HCT116 (cell line): ENCODE measurements at regions not wholly inside any gene's neighbourhood (a gene's known extent, or its start where the extent isn't known, plus 50 kb on each side); places are given as distances from the start of the nearest gene placed in this dataset.

Source experiments
- ATAC-seq: fragments of 200-7000 bp; cut with Tn5 transposase; 2 replicates; pipeline ENCODE4 v1.9.1; 2020; ENCODE audit warnings: mild to moderate bottlenecking, moderate library complexity
- BruUV-seq: library from RNA; stranded (reverse); fragments of 400-500 nt; replicated peaks from 2 replicates; lab custom pipeline; 2021; lab: Mats Ljungman, UMichigan
- CTCF ChIA-PET: fragments of 300-600 bp; sonication (Branson Sonifier 250); formaldehyde crosslinking; loops from one replicate; lab custom pipeline; 2021; ENCODE audit warnings: antibody characterized with exemption; lab: Charles Lee
- POLR2A ChIA-PET: fragments of 300-600, 350-600 bp; sonication (Branson Sonifier 250); formaldehyde crosslinking; loops from one replicate; lab custom pipeline; 2021; ENCODE audit warnings: antibody characterized with exemption; lab: Charles Lee
- RAD21 ChIA-PET, 2 experiments: fragments of 300-600 bp; sonication (Branson Sonifier 250); formaldehyde crosslinking; loops; one replicate each; lab custom pipeline; 2023; ENCODE audit warnings: low total read pairs in 2 of 2; ENCODE audit not compliant: uncharacterized antibody in 2 of 2, unreplicated experiment in 2 of 2, low non-redundant PET in 1 of 2; lab: Charles Lee
- DNase-seq: peaks from one replicate; pipeline ENCODE4 v3.0.0-alpha.2; 2010; ENCODE audit warnings: low read depth, low spot score
- H2AFZ ChIP-seq: fragments of 200-600 bp; shearing (Covaris generic), sonication (generic); 2 replicates; pipeline ENCODE4 v1.6.1; 2017; ENCODE audit warnings: low read depth, mixed run types, mixed read lengths, antibody characterized with exemption, low read length; ENCODE audit not compliant: poor library complexity, severe bottlenecking
- H3K27ac ChIP-seq: 2 replicates; pipeline ENCODE4 v1.5.1; 2012; ENCODE audit warnings: low read depth, low read length
- H3K27me3 ChIP-seq: fragments of 200-600 bp; sonication (generic); 2 replicates; pipeline ENCODE4 v1.6.1; 2016; ENCODE audit warnings: mixed run types, low read length, mixed read lengths; ENCODE audit not compliant: insufficient read depth
- H3K36me3 ChIP-seq, 2 experiments: fragments of 200-500 bp in 1 of 2; fragments of 200-600 bp in 1 of 2; sonication (Bioruptor generic) in 1 of 2; sonication (generic) in 1 of 2; 2 replicates each; pipeline versions ENCODE4 v1.5.1 to v1.6.1; 2014 to 2016; ENCODE audit warnings: low read length in 2 of 2, inconsistent platforms in 1 of 2, mixed read lengths in 1 of 2, mixed run types in 1 of 2; ENCODE audit not compliant: insufficient read depth in 2 of 2, control insufficient read depth in 1 of 2
- H3K4me1 ChIP-seq, 2 experiments: fragments of 200-600 bp in 1 of 2; sonication (generic) in 1 of 2; 2 replicates each; pipeline versions ENCODE4 v1.5.1 to v1.6.1; 2012 to 2017; ENCODE audit warnings: low read length in 2 of 2, inconsistent platforms in 1 of 2, mild to moderate bottlenecking in 1 of 2, mixed read lengths in 1 of 2, mixed run types in 1 of 2, moderate library complexity in 1 of 2; ENCODE audit not compliant: insufficient read depth in 2 of 2, control insufficient read depth in 1 of 2
- H3K4me2 ChIP-seq: fragments of 200-600 bp; sonication (generic); 2 replicates; pipeline ENCODE4 v1.6.1; 2017; ENCODE audit warnings: mixed run types, low read length, mixed read lengths
- H3K4me3 ChIP-seq, 2 experiments: fragments of 200-600 bp in 1 of 2; sonication (generic) in 1 of 2; replicated peaks in 1 of 2; 2 replicates each; pipeline ENCODE4 v1.5.1; 2011 to 2016; ENCODE audit warnings: low read length in 2 of 2, control low read depth in 1 of 2, low read depth in 1 of 2, mild to moderate bottlenecking in 1 of 2, mixed read lengths in 1 of 2, mixed run types in 1 of 2
- H3K79me2 ChIP-seq: fragments of 200-600 bp; sonication (generic); 2 replicates; pipeline ENCODE4 v1.6.1; 2017; ENCODE audit warnings: mild to moderate bottlenecking, mixed run types, low read length, moderate library complexity, mixed read lengths; ENCODE audit not compliant: insufficient read depth
- H3K9ac ChIP-seq: fragments of 200-600 bp; sonication (generic); 2 replicates; pipeline ENCODE4 v1.6.1; 2016; ENCODE audit warnings: low read length, mixed read lengths
- H3K9me2 ChIP-seq: fragments of 200-600 bp; sonication (generic), shearing (Covaris generic); 2 replicates; pipeline ENCODE4 v1.6.1; 2017; ENCODE audit warnings: mixed run types, mild to moderate bottlenecking, moderate library complexity; ENCODE audit not compliant: insufficient read depth
- H3K9me3 ChIP-seq, 2 experiments: fragments of 200-500 bp in 1 of 2; fragments of 200-600 bp in 1 of 2; sonication (Bioruptor generic) in 1 of 2; sonication (generic) in 1 of 2; 2 replicates each; pipeline ENCODE4 v1.6.1; 2014 to 2017; ENCODE audit warnings: low read length in 2 of 2, mixed read lengths in 2 of 2, inconsistent platforms in 1 of 2, low read depth in 1 of 2, mild to moderate bottlenecking in 1 of 2, mixed run types in 1 of 2, moderate library complexity in 1 of 2; ENCODE audit not compliant: control insufficient read depth in 1 of 2, insufficient read depth in 1 of 2
- H4K20me1 ChIP-seq: fragments of 200-600 bp; sonication (generic), shearing (Covaris generic); 2 replicates; pipeline ENCODE4 v1.6.1; 2017; ENCODE audit warnings: mixed run types, mild to moderate bottlenecking, moderate library complexity; ENCODE audit not compliant: insufficient read depth
- CBX3 ChIP-seq: IDR thresholded peaks from 2 replicates; pipeline ENCODE4 v1.6.1; 2012; ENCODE audit warnings: low read depth
- CEBPB ChIP-seq: IDR thresholded peaks from 2 replicates; pipeline ENCODE4 v1.6.1; 2012; ENCODE audit warnings: low read depth
- EZH2 ChIP-seq: fragments of 200-600 bp; sonication (generic); IDR thresholded peaks from 2 replicates; pipeline ENCODE4 v1.6.1; 2017; ENCODE audit warnings: antibody characterized with exemption, mixed run types
- EZH2phosphoT487 ChIP-seq: fragments of 200-600 bp; IDR thresholded peaks from 2 replicates; pipeline ENCODE4 v1.6.1; 2018; ENCODE audit warnings: antibody characterized with exemption, borderline replicate concordance
- FOSL1 ChIP-seq: IDR thresholded peaks from 2 replicates; pipeline ENCODE4 v1.6.1; 2012; ENCODE audit warnings: low read depth
- JUND ChIP-seq: IDR thresholded peaks from 2 replicates; pipeline ENCODE4 v1.6.1; 2012
- POLR2A ChIP-seq: IDR thresholded peaks from 2 replicates; pipeline ENCODE4 v1.7.0; 2011; ENCODE audit warnings: borderline replicate concordance; ENCODE audit not compliant: insufficient read depth, insufficient read length; ENCODE audit errors: extremely low read depth
- POLR2AphosphoS5 ChIP-seq: IDR thresholded peaks from 2 replicates; pipeline ENCODE4 v1.6.1; 2011; ENCODE audit warnings: mild to moderate bottlenecking, low read depth, low read length, moderate library complexity
- SP1 ChIP-seq: IDR thresholded peaks from 2 replicates; pipeline ENCODE4 v1.6.1; 2012; ENCODE audit warnings: low read depth
- TCF7L2 ChIP-seq: IDR thresholded peaks from 2 replicates; pipeline ENCODE4 v1.7.0; 2011; ENCODE audit warnings: borderline replicate concordance, inconsistent platforms; ENCODE audit not compliant: insufficient read depth, insufficient read length; ENCODE audit errors: extremely low read depth
- ZFX ChIP-seq: fragments of 450-650 bp; IDR thresholded peaks from 2 replicates; pipeline ENCODE4 v1.6.1; 2017
- ZNF274 ChIP-seq: fragments of 200-500 bp; sonication (Bioruptor generic); IDR thresholded peaks from 2 replicates; pipeline ENCODE4 v1.6.1; 2014; ENCODE audit warnings: mild to moderate bottlenecking, low read depth, low read length, inconsistent platforms
- intact Hi-C: fragments of 100-400 bp; cut with micrococcal nuclease; formaldehyde crosslinking; loops from 2 replicates; pipeline ENCODE4 v1.10.0; 2022
- TF ChIP-seq, protein P1 (sequence below), 3 experiments: fragments of 200-600 bp in 1 of 3; sonication (generic) in 1 of 3; IDR thresholded peaks in 2 of 3; conservative IDR thresholded peaks in 1 of 3; 2 replicates each; pipeline ENCODE4 v1.5.1; 2012 to 2017; ENCODE audit warnings: low read depth in 2 of 3, low read length in 2 of 3, antibody characterized with exemption in 1 of 3, borderline replicate concordance in 1 of 3, control low read depth in 1 of 3, mild to moderate bottlenecking in 1 of 3, mixed read lengths in 1 of 3, mixed run types in 1 of 3, moderate library complexity in 1 of 3; ENCODE audit not compliant: insufficient read depth in 1 of 3
- TF ChIP-seq, protein P2 (sequence below): IDR thresholded peaks from 2 replicates; pipeline ENCODE4 v1.6.1; 2011; ENCODE audit warnings: mild to moderate bottlenecking, low read length, moderate library complexity; ENCODE audit not compliant: insufficient replicate concordance; ENCODE audit errors: extremely low read depth

DNA sequence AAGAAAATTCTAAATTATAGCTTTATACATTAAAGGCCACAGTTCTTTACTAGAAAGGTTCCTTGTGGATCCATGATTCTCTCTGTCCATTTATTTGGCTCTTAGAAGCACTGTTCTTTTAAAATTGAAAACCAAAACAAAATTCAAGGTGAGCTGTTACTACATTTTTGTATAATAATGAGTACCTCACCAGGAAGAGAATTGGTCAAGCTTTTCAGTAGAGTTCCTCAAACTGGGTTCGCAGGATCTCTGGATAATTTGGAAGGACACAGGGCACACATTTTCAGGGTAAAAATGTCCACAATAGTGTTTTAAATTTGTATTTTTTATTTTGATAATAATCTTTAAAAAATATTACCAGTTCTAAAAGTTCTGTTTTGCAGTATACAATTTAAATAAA lies 93.0 kb downstream of the PPP1R3A start:
- H3K79me2 ChIP-seq, result no peaks in the 10 kb centered on the region
- H3K4me1 ChIP-seq, result no peaks in the 10 kb centered on the region
- POLR2A ChIA-PET, result no interaction called here
- no peak overlapping the region for H3K4me2 ChIP-seq
- RAD21 ChIA-PET, result no interaction called here
- no peak overlapping the region for H2AFZ ChIP-seq
- no peak overlapping the region for H3K4me3 ChIP-seq
- ATAC-seq (no peak), DNase-seq (no peak)
- H3K36me3 ChIP-seq, result no peaks in the 10 kb centered on the region
- no peak overlapping the region for H3K27ac ChIP-seq
- no TSS peak for BruUV-seq
- H3K9me3 ChIP-seq, result no peaks in the 10 kb centered on the region
- H3K27me3 ChIP-seq, result no peaks in the 10 kb centered on the region
- CTCF ChIA-PET, result no interaction called here
- H4K20me1 ChIP-seq, result no peaks in the 10 kb centered on the region
- no peak overlapping the region for H3K9ac ChIP-seq
- intact Hi-C loops, result no loop called here
- H3K9me2 ChIP-seq, result no peaks in the 10 kb centered on the region
- TF ChIP-seq, protein P1, sequence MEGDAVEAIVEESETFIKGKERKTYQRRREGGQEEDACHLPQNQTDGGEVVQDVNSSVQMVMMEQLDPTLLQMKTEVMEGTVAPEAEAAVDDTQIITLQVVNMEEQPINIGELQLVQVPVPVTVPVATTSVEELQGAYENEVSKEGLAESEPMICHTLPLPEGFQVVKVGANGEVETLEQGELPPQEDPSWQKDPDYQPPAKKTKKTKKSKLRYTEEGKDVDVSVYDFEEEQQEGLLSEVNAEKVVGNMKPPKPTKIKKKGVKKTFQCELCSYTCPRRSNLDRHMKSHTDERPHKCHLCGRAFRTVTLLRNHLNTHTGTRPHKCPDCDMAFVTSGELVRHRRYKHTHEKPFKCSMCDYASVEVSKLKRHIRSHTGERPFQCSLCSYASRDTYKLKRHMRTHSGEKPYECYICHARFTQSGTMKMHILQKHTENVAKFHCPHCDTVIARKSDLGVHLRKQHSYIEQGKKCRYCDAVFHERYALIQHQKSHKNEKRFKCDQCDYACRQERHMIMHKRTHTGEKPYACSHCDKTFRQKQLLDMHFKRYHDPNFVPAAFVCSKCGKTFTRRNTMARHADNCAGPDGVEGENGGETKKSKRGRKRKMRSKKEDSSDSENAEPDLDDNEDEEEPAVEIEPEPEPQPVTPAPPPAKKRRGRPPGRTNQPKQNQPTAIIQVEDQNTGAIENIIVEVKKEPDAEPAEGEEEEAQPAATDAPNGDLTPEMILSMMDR (IDR thresholded peaks at IDR 0.05 in 2 of 3, conservative IDR thresholded peaks at IDR 0.05 in 1 of 3; ENCODE audit: borderline replicate concordance in 1 of 3, insufficient read depth in 1 of 3, low read depth in 2 of 3, low read length in 2 of 3), result no peak
- TF ChIP-seq EZH2 (no peak), POLR2A (no peak)

DNA sequence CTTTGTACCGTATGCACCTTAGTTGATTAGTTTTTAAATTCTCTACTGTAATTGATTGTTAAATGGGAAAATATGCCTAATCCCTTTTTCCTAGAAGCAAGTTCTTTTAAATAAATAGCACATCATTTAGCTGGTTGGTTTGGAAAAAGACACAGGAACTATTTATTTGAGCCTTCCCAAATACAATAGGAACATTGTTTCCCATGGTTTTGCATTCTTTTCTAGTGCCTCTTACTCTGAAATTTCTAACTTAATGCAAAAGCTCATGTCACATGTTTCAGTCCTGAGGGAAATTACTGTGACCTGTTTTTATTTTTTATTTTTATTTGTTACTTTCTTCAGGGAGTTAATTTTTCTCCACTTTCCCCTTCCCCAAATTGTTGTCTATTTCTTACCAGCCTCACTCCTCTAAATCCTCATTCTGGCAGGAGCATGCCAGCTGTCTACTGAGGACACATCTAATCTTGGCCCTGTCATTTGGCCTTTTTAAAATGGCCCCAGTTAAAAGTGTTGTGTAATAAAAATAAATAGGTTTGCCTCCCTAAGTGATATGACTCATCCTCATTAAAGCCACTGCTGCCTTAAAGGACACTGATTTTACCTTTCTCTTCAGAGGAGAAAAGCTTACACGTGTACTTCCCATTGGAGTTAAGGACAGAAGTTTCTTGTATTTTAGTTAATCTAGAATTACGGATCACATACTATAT lies 94.5 kb downstream of the PPP1R3A start:
- Histone ChIP-seq H3K9me2 (no peaks in the 10 kb centered on the region), H3K4me3 (no peak overlapping the region), H3K79me2 (no peaks in the 10 kb centered on the region), H4K20me1 (no peaks in the 10 kb centered on the region), H3K4me2 (no peak overlapping the region), H3K36me3 (no peaks in the 10 kb centered on the region), H3K4me1 (no peaks in the 10 kb centered on the region), H3K9ac (no peak overlapping the region), H3K27ac (no peak overlapping the region), H3K9me3 (no peaks in the 10 kb centered on the region), H3K27me3 (no peaks in the 10 kb centered on the region), H2AFZ (no peak overlapping the region)
- ChIA-PET CTCF (no interaction called here), RAD21 (no interaction called here), POLR2A (no interaction called here)
- intact Hi-C loops, result no loop called here
- no peak for ATAC-seq
- no TSS peak for BruUV-seq
- no peak for DNase-seq
- TF ChIP-seq EZH2phosphoT487 (no peak), POLR2AphosphoS5 (no peak), ZFX (no peak), TCF7L2 (no peak), JUND (no peak), CEBPB (no peak), FOSL1 (no peak), EZH2 (no peak), SP1 (no peak), ZNF274 (no peak), CBX3 (no peak)
- TF ChIP-seq, protein P1 (IDR thresholded peaks at IDR 0.05 in 2 of 3, conservative IDR thresholded peaks at IDR 0.05 in 1 of 3; ENCODE audit: borderline replicate concordance in 1 of 3, insufficient read depth in 1 of 3, low read depth in 2 of 3, low read length in 2 of 3), result no peak
- TF ChIP-seq, protein P2, sequence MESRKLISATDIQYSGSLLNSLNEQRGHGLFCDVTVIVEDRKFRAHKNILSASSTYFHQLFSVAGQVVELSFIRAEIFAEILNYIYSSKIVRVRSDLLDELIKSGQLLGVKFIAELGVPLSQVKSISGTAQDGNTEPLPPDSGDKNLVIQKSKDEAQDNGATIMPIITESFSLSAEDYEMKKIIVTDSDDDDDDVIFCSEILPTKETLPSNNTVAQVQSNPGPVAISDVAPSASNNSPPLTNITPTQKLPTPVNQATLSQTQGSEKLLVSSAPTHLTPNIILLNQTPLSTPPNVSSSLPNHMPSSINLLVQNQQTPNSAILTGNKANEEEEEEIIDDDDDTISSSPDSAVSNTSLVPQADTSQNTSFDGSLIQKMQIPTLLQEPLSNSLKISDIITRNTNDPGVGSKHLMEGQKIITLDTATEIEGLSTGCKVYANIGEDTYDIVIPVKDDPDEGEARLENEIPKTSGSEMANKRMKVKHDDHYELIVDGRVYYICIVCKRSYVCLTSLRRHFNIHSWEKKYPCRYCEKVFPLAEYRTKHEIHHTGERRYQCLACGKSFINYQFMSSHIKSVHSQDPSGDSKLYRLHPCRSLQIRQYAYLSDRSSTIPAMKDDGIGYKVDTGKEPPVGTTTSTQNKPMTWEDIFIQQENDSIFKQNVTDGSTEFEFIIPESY, result no peak
